ENCODE measurements at regions not wholly inside any gene's neighbourhood (a gene's known extent, or its start where the extent isn't known, plus 50 kb on each side); places are given as distances from the start of the nearest gene placed in this dataset.

- TF ChIP-seq, protein P1, sequence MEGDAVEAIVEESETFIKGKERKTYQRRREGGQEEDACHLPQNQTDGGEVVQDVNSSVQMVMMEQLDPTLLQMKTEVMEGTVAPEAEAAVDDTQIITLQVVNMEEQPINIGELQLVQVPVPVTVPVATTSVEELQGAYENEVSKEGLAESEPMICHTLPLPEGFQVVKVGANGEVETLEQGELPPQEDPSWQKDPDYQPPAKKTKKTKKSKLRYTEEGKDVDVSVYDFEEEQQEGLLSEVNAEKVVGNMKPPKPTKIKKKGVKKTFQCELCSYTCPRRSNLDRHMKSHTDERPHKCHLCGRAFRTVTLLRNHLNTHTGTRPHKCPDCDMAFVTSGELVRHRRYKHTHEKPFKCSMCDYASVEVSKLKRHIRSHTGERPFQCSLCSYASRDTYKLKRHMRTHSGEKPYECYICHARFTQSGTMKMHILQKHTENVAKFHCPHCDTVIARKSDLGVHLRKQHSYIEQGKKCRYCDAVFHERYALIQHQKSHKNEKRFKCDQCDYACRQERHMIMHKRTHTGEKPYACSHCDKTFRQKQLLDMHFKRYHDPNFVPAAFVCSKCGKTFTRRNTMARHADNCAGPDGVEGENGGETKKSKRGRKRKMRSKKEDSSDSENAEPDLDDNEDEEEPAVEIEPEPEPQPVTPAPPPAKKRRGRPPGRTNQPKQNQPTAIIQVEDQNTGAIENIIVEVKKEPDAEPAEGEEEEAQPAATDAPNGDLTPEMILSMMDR (optimal IDR thresholded peaks at IDR 0.05 in 1 of 3, IDR thresholded peaks at IDR 0.05 in 1 of 3, conservative IDR thresholded peaks at IDR 0.05 in 1 of 3; ENCODE audit: extremely low read depth in 1 of 3, insufficient read depth in 2 of 3, low read length in 3 of 3) = no peak
- TF ChIP-seq EZH2 (IDR thresholded peaks at IDR 0.05; ENCODE audit: low read length) = no peak
These were observed 545.6 kb upstream of the MAP3K7 start for GRCh38 chr6:91132461-91132860.

Measured in keratinocyte (primary cell).